Esophagus squamous epithelium (tissue), 4 donors: ENCODE measurements at regions not wholly inside any gene's neighbourhood (a gene's known extent, or its start where the extent isn't known, plus 50 kb on each side); places are given as distances from the start of the nearest gene placed in this dataset.

Experiments used
- POLR2A ChIP-seq, 4 donors: fragments of 450-650 bp; IDR thresholded peaks; one replicate each; pipeline ENCODE4 v1.6.1; 2017; ENCODE audit warnings: antibody characterized with exemption in 4 of 4, mild to moderate bottlenecking in 4 of 4, moderate library complexity in 3 of 4
- TF ChIP-seq, protein P1 (sequence below), 6 experiments: fragments of 450-650 bp in 4 of 6; fragments of 200-600 bp in 2 of 6; sonication (generic) in 2 of 6; IDR thresholded peaks; one replicate each; pipeline ENCODE4 v1.5.1; 2016 to 2019; ENCODE audit warnings: antibody characterized with exemption in 6 of 6, mild to moderate bottlenecking in 4 of 6, moderate library complexity in 4 of 6

DNA sequence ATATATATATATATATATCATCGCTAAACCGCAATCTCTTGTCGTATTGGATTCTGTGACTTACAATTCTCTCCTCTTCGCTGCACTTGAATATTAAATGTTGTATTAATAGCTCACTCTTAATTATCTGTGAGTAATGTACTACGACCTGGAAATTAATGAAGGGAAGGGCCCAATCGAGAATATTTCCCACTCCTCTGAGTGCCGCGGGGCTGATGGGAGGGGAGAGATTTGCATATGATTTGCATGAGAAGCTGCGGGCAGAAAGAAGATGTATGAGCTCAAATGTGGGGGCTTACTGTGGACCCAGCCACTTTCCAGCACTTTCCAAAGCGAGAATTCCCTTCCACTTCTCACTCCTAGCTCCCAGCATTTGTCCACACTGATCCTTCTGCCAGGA lies 141.2 kb downstream of the MN1 start:
- TF ChIP-seq, protein P1, sequence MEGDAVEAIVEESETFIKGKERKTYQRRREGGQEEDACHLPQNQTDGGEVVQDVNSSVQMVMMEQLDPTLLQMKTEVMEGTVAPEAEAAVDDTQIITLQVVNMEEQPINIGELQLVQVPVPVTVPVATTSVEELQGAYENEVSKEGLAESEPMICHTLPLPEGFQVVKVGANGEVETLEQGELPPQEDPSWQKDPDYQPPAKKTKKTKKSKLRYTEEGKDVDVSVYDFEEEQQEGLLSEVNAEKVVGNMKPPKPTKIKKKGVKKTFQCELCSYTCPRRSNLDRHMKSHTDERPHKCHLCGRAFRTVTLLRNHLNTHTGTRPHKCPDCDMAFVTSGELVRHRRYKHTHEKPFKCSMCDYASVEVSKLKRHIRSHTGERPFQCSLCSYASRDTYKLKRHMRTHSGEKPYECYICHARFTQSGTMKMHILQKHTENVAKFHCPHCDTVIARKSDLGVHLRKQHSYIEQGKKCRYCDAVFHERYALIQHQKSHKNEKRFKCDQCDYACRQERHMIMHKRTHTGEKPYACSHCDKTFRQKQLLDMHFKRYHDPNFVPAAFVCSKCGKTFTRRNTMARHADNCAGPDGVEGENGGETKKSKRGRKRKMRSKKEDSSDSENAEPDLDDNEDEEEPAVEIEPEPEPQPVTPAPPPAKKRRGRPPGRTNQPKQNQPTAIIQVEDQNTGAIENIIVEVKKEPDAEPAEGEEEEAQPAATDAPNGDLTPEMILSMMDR (IDR thresholded peaks at IDR 0.05), result no peak
- TF ChIP-seq POLR2A (IDR thresholded peaks at IDR 0.05), result no peak
